ENCODE measurements at regions not wholly inside any gene's neighbourhood (a gene's known extent, or its start where the extent isn't known, plus 50 kb on each side); places are given as distances from the start of the nearest gene placed in this dataset.

DNA sequence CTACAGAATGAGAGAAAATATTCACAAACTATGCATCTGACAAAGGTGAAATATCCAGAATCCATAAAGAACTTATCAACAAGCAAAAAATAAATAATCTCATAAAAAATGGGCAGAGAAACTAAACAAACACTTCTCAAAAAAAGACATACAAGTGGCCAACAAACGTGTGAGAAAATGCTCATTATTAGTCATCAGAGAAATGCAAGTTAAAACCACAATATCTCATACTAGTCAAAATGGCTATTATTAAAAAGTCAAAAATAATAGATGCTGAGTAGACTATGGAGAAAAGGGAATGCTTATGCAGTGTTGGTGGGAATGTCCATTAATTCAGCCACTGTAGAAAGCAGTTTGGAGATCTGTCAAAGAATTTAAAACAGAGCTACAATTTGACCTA is 533.3 kb downstream of the TMA16 start:
- ChIA-PET POLR2A (no interaction called here), CTCF (no interaction called here)
- no peak for TF ChIP-seq CTCF (IDR thresholded peaks at IDR 0.05; ENCODE audit: control extremely low read depth, extremely low read depth, low read depth, missing control alignments)
- no peak for DNase-seq (ENCODE audit: extremely low spot score)

DNA sequence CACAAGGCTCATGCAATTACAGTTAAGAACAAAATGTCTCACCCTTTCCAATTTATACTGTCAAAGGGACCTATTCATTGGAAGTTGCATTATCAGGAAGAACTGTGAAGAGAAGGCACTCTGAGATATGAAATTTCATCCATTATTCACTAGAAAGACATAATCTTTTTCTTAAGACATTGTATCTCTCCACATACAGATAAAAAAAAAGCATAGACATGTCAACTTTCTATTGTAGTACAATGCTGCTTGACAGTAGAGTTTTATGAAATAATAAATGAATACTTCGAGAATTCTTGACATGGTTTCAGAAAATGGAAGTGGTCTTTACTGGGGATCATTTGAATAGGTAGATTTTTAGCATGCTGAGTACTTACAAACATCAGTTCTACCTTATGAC is 545.0 kb downstream of the TMA16 start:
- ChIA-PET CTCF (no interaction called here), POLR2A (no interaction called here)
- no peak for TF ChIP-seq CTCF (IDR thresholded peaks at IDR 0.05; ENCODE audit: control extremely low read depth, extremely low read depth, low read depth, missing control alignments)
- DNase-seq (ENCODE audit: extremely low spot score), result no peak

DNA sequence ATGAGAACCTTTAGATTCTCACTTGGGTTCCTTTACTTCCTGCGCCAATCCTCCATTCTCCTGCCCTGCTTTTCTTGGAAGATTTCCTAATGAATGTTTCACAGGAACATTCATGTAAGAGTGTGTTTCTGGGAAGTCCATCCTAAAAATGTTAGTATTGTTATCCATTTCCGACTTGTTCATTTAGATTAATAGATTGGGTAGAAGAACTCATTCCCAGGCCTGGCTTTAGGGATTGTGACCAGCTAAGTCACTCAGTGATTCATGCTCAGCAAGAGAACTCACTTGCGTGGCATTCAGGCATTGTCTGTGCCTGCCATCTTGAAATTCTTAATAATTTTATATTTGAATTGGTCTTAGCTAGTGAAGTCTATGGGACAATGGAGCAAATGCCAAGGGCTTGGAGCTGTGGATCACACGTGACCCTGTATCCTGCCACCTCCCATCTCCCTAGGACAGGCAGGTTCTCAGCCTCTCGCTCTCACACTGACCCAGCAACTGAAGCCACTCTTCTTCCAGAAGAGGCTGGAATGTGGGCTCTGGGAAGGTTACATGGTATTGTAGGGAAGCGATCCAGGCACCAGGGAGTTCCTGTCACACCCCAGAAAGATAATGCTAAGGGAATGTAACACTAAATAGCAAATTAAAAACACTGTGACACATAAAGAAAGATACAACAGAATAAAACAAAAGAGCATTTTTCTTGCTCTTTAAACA is 562.1 kb downstream of the TMA16 start:
- DNase-seq (ENCODE audit: extremely low spot score), result no peak
- ChIA-PET CTCF (no interaction called here), POLR2A (no interaction called here)
- no peak for TF ChIP-seq CTCF (IDR thresholded peaks at IDR 0.05; ENCODE audit: control extremely low read depth, extremely low read depth, low read depth, missing control alignments)

- CTCF ChIA-PET, result no interaction called here
- POLR2A ChIA-PET, result no interaction called here
- TF ChIP-seq CTCF (IDR thresholded peaks at IDR 0.05; ENCODE audit: control extremely low read depth, extremely low read depth, low read depth, missing control alignments), result no peak
- no peak for DNase-seq (ENCODE audit: extremely low spot score)
Observed at GRCh38 chr4:164058776-164059445, 564.4 kb downstream of the TMA16 start.

- TF ChIP-seq CTCF (IDR thresholded peaks at IDR 0.05; ENCODE audit: control extremely low read depth, extremely low read depth, low read depth, missing control alignments), result no peak
- ChIA-PET POLR2A (no interaction called here), CTCF (no interaction called here)
- DNase-seq (ENCODE audit: extremely low spot score), result no peak
Observed at GRCh38 chr4:164060456-164060855, 566.0 kb downstream of the TMA16 start.

- TF ChIP-seq CTCF (IDR thresholded peaks at IDR 0.05; ENCODE audit: control extremely low read depth, extremely low read depth, low read depth, missing control alignments), result no peak
- DNase-seq (ENCODE audit: extremely low spot score), result no peak
- CTCF ChIA-PET, result interaction anchor here (1.5 kb wide), 1 partner anchor 15 kb away, joined by 3 read pairs; no protein-coding TSS in a partner anchor
- POLR2A ChIA-PET, result no interaction called here
Observed at GRCh38 chr4:164068392-164068791, 573.9 kb downstream of the TMA16 start.

Data from GM10248 (cell line).